ENCODE measurements at regions not wholly inside any gene's neighbourhood (a gene's known extent, or its start where the extent isn't known, plus 50 kb on each side); places are given as distances from the start of the nearest gene placed in this dataset.

DNA sequence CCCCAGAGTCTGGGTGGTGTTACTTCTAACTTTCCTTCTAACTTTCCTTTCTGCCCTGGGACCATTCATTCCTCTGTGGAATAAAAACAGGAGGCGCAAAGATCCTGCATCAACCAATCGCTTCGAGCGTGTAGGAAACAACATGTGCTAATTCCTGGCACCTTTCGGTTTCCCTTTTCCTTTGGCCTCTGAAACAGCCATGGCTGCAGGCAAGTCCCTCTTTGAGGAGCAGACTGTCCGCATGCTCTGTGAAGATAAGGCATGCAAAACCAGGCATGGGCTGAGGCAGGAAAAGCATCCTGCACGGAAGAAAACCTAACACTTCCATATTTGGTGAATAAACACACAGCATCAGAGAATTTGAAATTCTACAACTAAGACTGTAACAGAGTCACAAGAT is 128.3 kb downstream of the HSD17B3 start:
- TF ChIP-seq, protein P1, sequence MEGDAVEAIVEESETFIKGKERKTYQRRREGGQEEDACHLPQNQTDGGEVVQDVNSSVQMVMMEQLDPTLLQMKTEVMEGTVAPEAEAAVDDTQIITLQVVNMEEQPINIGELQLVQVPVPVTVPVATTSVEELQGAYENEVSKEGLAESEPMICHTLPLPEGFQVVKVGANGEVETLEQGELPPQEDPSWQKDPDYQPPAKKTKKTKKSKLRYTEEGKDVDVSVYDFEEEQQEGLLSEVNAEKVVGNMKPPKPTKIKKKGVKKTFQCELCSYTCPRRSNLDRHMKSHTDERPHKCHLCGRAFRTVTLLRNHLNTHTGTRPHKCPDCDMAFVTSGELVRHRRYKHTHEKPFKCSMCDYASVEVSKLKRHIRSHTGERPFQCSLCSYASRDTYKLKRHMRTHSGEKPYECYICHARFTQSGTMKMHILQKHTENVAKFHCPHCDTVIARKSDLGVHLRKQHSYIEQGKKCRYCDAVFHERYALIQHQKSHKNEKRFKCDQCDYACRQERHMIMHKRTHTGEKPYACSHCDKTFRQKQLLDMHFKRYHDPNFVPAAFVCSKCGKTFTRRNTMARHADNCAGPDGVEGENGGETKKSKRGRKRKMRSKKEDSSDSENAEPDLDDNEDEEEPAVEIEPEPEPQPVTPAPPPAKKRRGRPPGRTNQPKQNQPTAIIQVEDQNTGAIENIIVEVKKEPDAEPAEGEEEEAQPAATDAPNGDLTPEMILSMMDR (IDR thresholded peaks at IDR 0.05), result no peak
- TF ChIP-seq POLR2A (IDR thresholded peaks at IDR 0.05), result no peak

All from stomach (tissue), 4 donors.